ENCODE measurements at regions not wholly inside any gene's neighbourhood (a gene's known extent, or its start where the extent isn't known, plus 50 kb on each side); places are given as distances from the start of the nearest gene placed in this dataset.

- Histone ChIP-seq H3K9me3 (no peaks in the 10 kb centered on the region), H3K4me3 (no peak overlapping the region), H3K4me1 (no peaks in the 10 kb centered on the region), H3K27ac (no peak overlapping the region), H3K27me3 (ENCODE audit: low read depth) (no peaks in the 10 kb centered on the region), H3K36me3 (no peaks in the 10 kb centered on the region)
- intact Hi-C loops (cut with DNase I) = no loop called here
- ATAC-seq = no peak
- DNase-seq = no peak
- no peak for TF ChIP-seq CTCF (IDR thresholded peaks at IDR 0.05)
Observed at GRCh38 chr14:51576117-51576430, 75.6 kb upstream of the FRMD6 start.

DNA sequence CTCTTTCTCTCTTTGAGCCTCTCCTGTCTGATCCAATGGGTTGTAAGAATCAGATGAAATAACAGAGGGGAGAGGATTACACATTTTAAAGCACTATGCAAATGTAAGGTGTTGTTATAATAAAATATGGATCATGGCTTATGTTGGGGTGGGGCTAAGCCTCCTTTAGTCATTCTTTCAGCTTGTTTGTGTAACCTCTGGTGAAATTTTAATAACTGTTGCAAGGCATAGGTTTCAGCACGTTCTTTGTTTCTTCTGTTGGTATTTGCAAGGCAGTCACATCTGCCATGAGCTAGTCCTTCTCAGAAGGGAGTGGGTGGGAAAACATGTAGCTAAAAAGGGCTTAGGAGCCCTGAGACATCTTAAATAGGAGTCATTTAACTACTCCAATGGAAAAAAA, 74.8 kb upstream of the FRMD6 start:
- no peak for TF ChIP-seq CTCF (IDR thresholded peaks at IDR 0.05)
- ATAC-seq (no peak), DNase-seq (no peak)
- Histone ChIP-seq H3K36me3 (no peaks in the 10 kb centered on the region), H3K27me3 (ENCODE audit: low read depth) (no peaks in the 10 kb centered on the region), H3K4me1 (no peaks in the 10 kb centered on the region), H3K27ac (no peak overlapping the region), H3K4me3 (no peak overlapping the region), H3K9me3 (no peaks in the 10 kb centered on the region)
- intact Hi-C loops (cut with DNase I) = no loop called here

GRCh38 chr14:51578853-51579252, 72.9 kb upstream of the FRMD6 start:
- H3K9me3 ChIP-seq = no peaks in the 10 kb centered on the region
- no peaks in the 10 kb centered on the region for H3K4me1 ChIP-seq
- H3K36me3 ChIP-seq = no peaks in the 10 kb centered on the region
- DNase-seq (no peak), ATAC-seq (no peak)
- H3K27ac ChIP-seq = no peak overlapping the region
- intact Hi-C loops (cut with DNase I) = no loop called here
- H3K4me3 ChIP-seq = no peak overlapping the region
- no peaks in the 10 kb centered on the region for H3K27me3 ChIP-seq (ENCODE audit: low read depth)
- no peak for TF ChIP-seq CTCF (IDR thresholded peaks at IDR 0.05)

GRCh38 chr14:51581017-51581881, 70.5 kb upstream of the FRMD6 start:
- Histone ChIP-seq H3K27me3 (ENCODE audit: low read depth) (no peaks in the 10 kb centered on the region), H3K36me3 (no peaks in the 10 kb centered on the region), H3K4me1 (no peaks in the 10 kb centered on the region), H3K9me3 (no peaks in the 10 kb centered on the region), H3K27ac (no peak overlapping the region), H3K4me3 (no peak overlapping the region)
- DNase-seq = no peak
- peak in 1 of 2 donors; percentile 67 for ATAC-seq
- TF ChIP-seq CTCF (IDR thresholded peaks at IDR 0.05) = no peak
- intact Hi-C loops (cut with DNase I) = no loop called here

DNA sequence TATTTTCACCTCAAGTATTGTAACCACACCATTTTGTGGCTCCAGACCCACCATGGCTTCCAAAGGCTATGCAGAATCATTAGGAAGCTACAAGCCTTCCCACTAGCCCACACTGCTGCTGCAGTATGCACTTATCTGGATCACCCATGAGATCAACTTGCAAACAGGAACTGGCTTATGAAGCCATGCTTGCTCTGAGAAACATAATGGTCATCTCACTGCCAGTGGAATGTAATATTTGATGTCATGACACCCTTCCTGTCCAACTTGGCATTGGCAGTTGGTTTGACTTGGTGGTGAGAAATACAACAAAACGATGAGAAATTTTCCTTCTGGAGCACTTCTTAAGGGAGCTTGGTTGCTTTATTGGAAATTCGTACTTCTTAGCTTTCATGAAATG, 69.3 kb upstream of the FRMD6 start:
- Histone ChIP-seq H3K4me3 (no peak overlapping the region), H3K27ac (no peak overlapping the region), H3K4me1 (no peaks in the 10 kb centered on the region), H3K36me3 (no peaks in the 10 kb centered on the region), H3K27me3 (ENCODE audit: low read depth) (no peaks in the 10 kb centered on the region), H3K9me3 (no peaks in the 10 kb centered on the region)
- DNase-seq (no peak), ATAC-seq (no peak)
- intact Hi-C loops (cut with DNase I) = no loop called here
- TF ChIP-seq CTCF (IDR thresholded peaks at IDR 0.05) = no peak
